GM23248 (cell line): ENCODE measurements at regions not wholly inside any gene's neighbourhood (a gene's known extent, or its start where the extent isn't known, plus 50 kb on each side); places are given as distances from the start of the nearest gene placed in this dataset.

ENCODE experiments used
- EZH2 ChIP-seq: fragments of 200-600 bp; sonication (generic); IDR thresholded peaks from 2 replicates; pipeline ENCODE4 v1.6.1; 2018; ENCODE audit warnings: antibody characterized with exemption, mild to moderate bottlenecking; ENCODE audit not compliant: insufficient read depth, poor library complexity, severe bottlenecking
- EZH2phosphoT487 ChIP-seq: fragments of 200-600 bp; sonication (generic); IDR thresholded peaks from 2 replicates; pipeline ENCODE4 v1.6.1; 2018; ENCODE audit warnings: antibody characterized with exemption, moderate library complexity, mild to moderate bottlenecking, low read depth; ENCODE audit not compliant: insufficient read depth

DNA sequence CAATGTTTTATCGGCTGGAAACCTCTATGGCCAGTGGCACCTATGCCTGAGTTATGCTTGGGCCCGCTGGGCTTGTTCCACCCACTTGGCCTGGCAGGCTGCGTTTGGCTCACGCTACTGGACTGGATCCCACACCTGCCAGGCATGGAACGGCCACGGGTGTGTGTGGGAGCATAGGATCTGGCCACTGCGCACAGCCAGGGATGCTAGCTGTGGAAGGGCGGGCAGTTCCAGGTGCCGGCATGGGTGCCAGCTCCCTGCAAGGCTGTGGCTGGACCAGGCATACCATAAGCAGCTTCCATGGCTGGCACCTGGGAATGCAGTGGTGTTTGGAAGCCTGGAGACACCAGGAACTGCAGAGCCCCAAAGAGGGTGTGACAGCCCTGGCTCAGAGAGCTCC is 1063.9 kb upstream of the ACO1 start:
- TF ChIP-seq EZH2 (no peak), EZH2phosphoT487 (no peak)
